HCT116 (cell line): ENCODE measurements at regions not wholly inside any gene's neighbourhood (a gene's known extent, or its start where the extent isn't known, plus 50 kb on each side); places are given as distances from the start of the nearest gene placed in this dataset.

Source experiments
- ATAC-seq: fragments of 200-7000 bp; cut with Tn5 transposase; 2 replicates; pipeline ENCODE4 v1.9.1; 2020; ENCODE audit warnings: mild to moderate bottlenecking, moderate library complexity
- BruUV-seq: library from RNA; stranded (reverse); fragments of 400-500 nt; replicated peaks from 2 replicates; lab custom pipeline; 2021; lab: Mats Ljungman, UMichigan
- CTCF ChIA-PET: fragments of 300-600 bp; sonication (Branson Sonifier 250); formaldehyde crosslinking; loops from one replicate; lab custom pipeline; 2021; ENCODE audit warnings: antibody characterized with exemption; lab: Charles Lee
- POLR2A ChIA-PET: fragments of 300-600, 350-600 bp; sonication (Branson Sonifier 250); formaldehyde crosslinking; loops from one replicate; lab custom pipeline; 2021; ENCODE audit warnings: antibody characterized with exemption; lab: Charles Lee
- RAD21 ChIA-PET, 2 experiments: fragments of 300-600 bp; sonication (Branson Sonifier 250); formaldehyde crosslinking; loops; one replicate each; lab custom pipeline; 2023; ENCODE audit warnings: low total read pairs in 2 of 2; ENCODE audit not compliant: uncharacterized antibody in 2 of 2, unreplicated experiment in 2 of 2, low non-redundant PET in 1 of 2; lab: Charles Lee
- DNase-seq: peaks from one replicate; pipeline ENCODE4 v3.0.0-alpha.2; 2010; ENCODE audit warnings: low read depth, low spot score
- H2AFZ ChIP-seq: fragments of 200-600 bp; shearing (Covaris generic), sonication (generic); 2 replicates; pipeline ENCODE4 v1.6.1; 2017; ENCODE audit warnings: low read depth, mixed run types, mixed read lengths, antibody characterized with exemption, low read length; ENCODE audit not compliant: poor library complexity, severe bottlenecking
- H3K27ac ChIP-seq: 2 replicates; pipeline ENCODE4 v1.5.1; 2012; ENCODE audit warnings: low read depth, low read length
- H3K27me3 ChIP-seq: fragments of 200-600 bp; sonication (generic); 2 replicates; pipeline ENCODE4 v1.6.1; 2016; ENCODE audit warnings: mixed run types, low read length, mixed read lengths; ENCODE audit not compliant: insufficient read depth
- H3K36me3 ChIP-seq, 2 experiments: fragments of 200-500 bp in 1 of 2; fragments of 200-600 bp in 1 of 2; sonication (Bioruptor generic) in 1 of 2; sonication (generic) in 1 of 2; 2 replicates each; pipeline versions ENCODE4 v1.5.1 to v1.6.1; 2014 to 2016; ENCODE audit warnings: low read length in 2 of 2, inconsistent platforms in 1 of 2, mixed read lengths in 1 of 2, mixed run types in 1 of 2; ENCODE audit not compliant: insufficient read depth in 2 of 2, control insufficient read depth in 1 of 2
- H3K4me1 ChIP-seq, 2 experiments: fragments of 200-600 bp in 1 of 2; sonication (generic) in 1 of 2; 2 replicates each; pipeline versions ENCODE4 v1.5.1 to v1.6.1; 2012 to 2017; ENCODE audit warnings: low read length in 2 of 2, inconsistent platforms in 1 of 2, mild to moderate bottlenecking in 1 of 2, mixed read lengths in 1 of 2, mixed run types in 1 of 2, moderate library complexity in 1 of 2; ENCODE audit not compliant: insufficient read depth in 2 of 2, control insufficient read depth in 1 of 2
- H3K4me2 ChIP-seq: fragments of 200-600 bp; sonication (generic); 2 replicates; pipeline ENCODE4 v1.6.1; 2017; ENCODE audit warnings: mixed run types, low read length, mixed read lengths
- H3K4me3 ChIP-seq, 2 experiments: fragments of 200-600 bp in 1 of 2; sonication (generic) in 1 of 2; replicated peaks in 1 of 2; 2 replicates each; pipeline ENCODE4 v1.5.1; 2011 to 2016; ENCODE audit warnings: low read length in 2 of 2, control low read depth in 1 of 2, low read depth in 1 of 2, mild to moderate bottlenecking in 1 of 2, mixed read lengths in 1 of 2, mixed run types in 1 of 2
- H3K79me2 ChIP-seq: fragments of 200-600 bp; sonication (generic); 2 replicates; pipeline ENCODE4 v1.6.1; 2017; ENCODE audit warnings: mild to moderate bottlenecking, mixed run types, low read length, moderate library complexity, mixed read lengths; ENCODE audit not compliant: insufficient read depth
- H3K9ac ChIP-seq: fragments of 200-600 bp; sonication (generic); 2 replicates; pipeline ENCODE4 v1.6.1; 2016; ENCODE audit warnings: low read length, mixed read lengths
- H3K9me2 ChIP-seq: fragments of 200-600 bp; sonication (generic), shearing (Covaris generic); 2 replicates; pipeline ENCODE4 v1.6.1; 2017; ENCODE audit warnings: mixed run types, mild to moderate bottlenecking, moderate library complexity; ENCODE audit not compliant: insufficient read depth
- H3K9me3 ChIP-seq, 2 experiments: fragments of 200-500 bp in 1 of 2; fragments of 200-600 bp in 1 of 2; sonication (Bioruptor generic) in 1 of 2; sonication (generic) in 1 of 2; 2 replicates each; pipeline ENCODE4 v1.6.1; 2014 to 2017; ENCODE audit warnings: low read length in 2 of 2, mixed read lengths in 2 of 2, inconsistent platforms in 1 of 2, low read depth in 1 of 2, mild to moderate bottlenecking in 1 of 2, mixed run types in 1 of 2, moderate library complexity in 1 of 2; ENCODE audit not compliant: control insufficient read depth in 1 of 2, insufficient read depth in 1 of 2
- H4K20me1 ChIP-seq: fragments of 200-600 bp; sonication (generic), shearing (Covaris generic); 2 replicates; pipeline ENCODE4 v1.6.1; 2017; ENCODE audit warnings: mixed run types, mild to moderate bottlenecking, moderate library complexity; ENCODE audit not compliant: insufficient read depth
- CBX3 ChIP-seq: IDR thresholded peaks from 2 replicates; pipeline ENCODE4 v1.6.1; 2012; ENCODE audit warnings: low read depth
- CEBPB ChIP-seq: IDR thresholded peaks from 2 replicates; pipeline ENCODE4 v1.6.1; 2012; ENCODE audit warnings: low read depth
- ELF1 ChIP-seq: IDR thresholded peaks from 2 replicates; pipeline ENCODE4 v1.6.1; 2012; ENCODE audit warnings: low read depth, borderline replicate concordance
- EZH2 ChIP-seq: fragments of 200-600 bp; sonication (generic); IDR thresholded peaks from 2 replicates; pipeline ENCODE4 v1.6.1; 2017; ENCODE audit warnings: antibody characterized with exemption, mixed run types
- EZH2phosphoT487 ChIP-seq: fragments of 200-600 bp; IDR thresholded peaks from 2 replicates; pipeline ENCODE4 v1.6.1; 2018; ENCODE audit warnings: antibody characterized with exemption, borderline replicate concordance
- FOSL1 ChIP-seq: IDR thresholded peaks from 2 replicates; pipeline ENCODE4 v1.6.1; 2012; ENCODE audit warnings: low read depth
- JUND ChIP-seq: IDR thresholded peaks from 2 replicates; pipeline ENCODE4 v1.6.1; 2012
- POLR2AphosphoS5 ChIP-seq: IDR thresholded peaks from 2 replicates; pipeline ENCODE4 v1.6.1; 2011; ENCODE audit warnings: mild to moderate bottlenecking, low read depth, low read length, moderate library complexity
- RAD21 ChIP-seq: IDR thresholded peaks from 2 replicates; pipeline ENCODE4 v1.6.1; 2012; ENCODE audit warnings: low read depth, mild to moderate bottlenecking
- SIN3A ChIP-seq: IDR thresholded peaks from 2 replicates; pipeline ENCODE4 v1.6.1; 2012; ENCODE audit warnings: low read depth
- SP1 ChIP-seq: IDR thresholded peaks from 2 replicates; pipeline ENCODE4 v1.6.1; 2012; ENCODE audit warnings: low read depth
- TCF7L2 ChIP-seq: IDR thresholded peaks from 2 replicates; pipeline ENCODE4 v1.7.0; 2011; ENCODE audit warnings: borderline replicate concordance, inconsistent platforms; ENCODE audit not compliant: insufficient read depth, insufficient read length; ENCODE audit errors: extremely low read depth
- YY1 ChIP-seq: IDR thresholded peaks from 2 replicates; pipeline ENCODE4 v1.6.1; 2011; ENCODE audit warnings: low read length, low read depth, moderate library complexity, mild to moderate bottlenecking; ENCODE audit not compliant: insufficient replicate concordance; ENCODE audit errors: extremely low read depth
- ZNF274 ChIP-seq: fragments of 200-500 bp; sonication (Bioruptor generic); IDR thresholded peaks from 2 replicates; pipeline ENCODE4 v1.6.1; 2014; ENCODE audit warnings: mild to moderate bottlenecking, low read depth, low read length, inconsistent platforms
- intact Hi-C: fragments of 100-400 bp; cut with micrococcal nuclease; formaldehyde crosslinking; loops from 2 replicates; pipeline ENCODE4 v1.10.0; 2022
- TF ChIP-seq, protein P1 (sequence below): IDR thresholded peaks from 2 replicates; pipeline ENCODE4 v1.6.1; 2011; ENCODE audit warnings: mild to moderate bottlenecking, low read length, moderate library complexity; ENCODE audit not compliant: insufficient replicate concordance; ENCODE audit errors: extremely low read depth
- TF ChIP-seq, protein P2 (sequence below): IDR thresholded peaks from 2 replicates; pipeline ENCODE4 v1.6.1; 2012
- TF ChIP-seq, protein P3 (sequence below): IDR thresholded peaks from 2 replicates; pipeline ENCODE4 v1.6.1; 2012; ENCODE audit warnings: low read depth
- TF ChIP-seq, protein P4 (sequence below): IDR thresholded peaks from 2 replicates; pipeline ENCODE4 v1.6.1; 2012
- TF ChIP-seq, protein P5 (sequence below), 3 experiments: fragments of 200-600 bp in 1 of 3; sonication (generic) in 1 of 3; IDR thresholded peaks in 2 of 3; conservative IDR thresholded peaks in 1 of 3; 2 replicates each; pipeline ENCODE4 v1.5.1; 2012 to 2017; ENCODE audit warnings: low read depth in 2 of 3, low read length in 2 of 3, antibody characterized with exemption in 1 of 3, borderline replicate concordance in 1 of 3, control low read depth in 1 of 3, mild to moderate bottlenecking in 1 of 3, mixed read lengths in 1 of 3, mixed run types in 1 of 3, moderate library complexity in 1 of 3; ENCODE audit not compliant: insufficient read depth in 1 of 3

DNA sequence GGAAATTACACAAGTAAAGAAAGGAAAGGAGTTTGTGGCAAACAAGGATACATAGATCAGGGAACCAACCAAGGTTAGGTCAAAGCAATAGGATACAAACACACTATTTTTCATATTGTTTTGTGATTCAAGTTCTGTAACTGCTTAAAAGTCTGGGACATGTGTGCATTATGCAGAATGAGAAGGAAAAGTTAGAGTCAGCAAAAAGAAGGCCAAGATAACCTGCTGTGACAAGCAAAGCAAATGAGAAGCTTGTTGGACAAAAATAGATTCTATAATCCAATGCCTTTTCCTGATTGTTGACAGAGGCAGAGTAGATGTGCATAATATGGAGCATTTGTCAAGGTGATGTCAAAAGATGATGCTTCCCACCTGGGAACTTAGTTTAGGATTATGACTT lies 556.0 kb upstream of the CXADR start (continued):
- TF ChIP-seq, protein P1, sequence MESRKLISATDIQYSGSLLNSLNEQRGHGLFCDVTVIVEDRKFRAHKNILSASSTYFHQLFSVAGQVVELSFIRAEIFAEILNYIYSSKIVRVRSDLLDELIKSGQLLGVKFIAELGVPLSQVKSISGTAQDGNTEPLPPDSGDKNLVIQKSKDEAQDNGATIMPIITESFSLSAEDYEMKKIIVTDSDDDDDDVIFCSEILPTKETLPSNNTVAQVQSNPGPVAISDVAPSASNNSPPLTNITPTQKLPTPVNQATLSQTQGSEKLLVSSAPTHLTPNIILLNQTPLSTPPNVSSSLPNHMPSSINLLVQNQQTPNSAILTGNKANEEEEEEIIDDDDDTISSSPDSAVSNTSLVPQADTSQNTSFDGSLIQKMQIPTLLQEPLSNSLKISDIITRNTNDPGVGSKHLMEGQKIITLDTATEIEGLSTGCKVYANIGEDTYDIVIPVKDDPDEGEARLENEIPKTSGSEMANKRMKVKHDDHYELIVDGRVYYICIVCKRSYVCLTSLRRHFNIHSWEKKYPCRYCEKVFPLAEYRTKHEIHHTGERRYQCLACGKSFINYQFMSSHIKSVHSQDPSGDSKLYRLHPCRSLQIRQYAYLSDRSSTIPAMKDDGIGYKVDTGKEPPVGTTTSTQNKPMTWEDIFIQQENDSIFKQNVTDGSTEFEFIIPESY: no peak
- no peak for TF ChIP-seq FOSL1
- TF ChIP-seq RAD21: no peak
- no peak for TF ChIP-seq POLR2AphosphoS5

DNA sequence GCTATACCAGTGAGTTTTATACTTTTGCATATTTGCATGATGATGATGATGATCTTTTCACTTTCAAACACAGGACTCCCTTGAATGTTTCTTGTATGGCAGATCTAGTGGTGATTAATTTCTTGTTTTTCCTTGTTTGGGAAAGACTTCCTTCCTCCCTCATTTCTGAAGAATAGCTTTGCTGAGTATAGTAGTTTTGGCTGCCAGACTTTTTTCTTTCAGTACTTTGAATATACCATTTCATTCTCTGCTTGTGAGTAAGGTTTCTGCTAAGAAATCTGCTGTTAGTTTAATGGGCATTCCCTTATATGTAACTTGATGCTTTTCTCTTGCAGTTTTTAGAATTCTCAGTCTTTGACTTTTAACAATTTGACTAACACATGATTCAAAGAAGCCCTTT lies 547.4 kb upstream of the CXADR start:
- no peaks in the 10 kb centered on the region for H3K27me3 ChIP-seq
- H3K4me1 ChIP-seq: no peaks in the 10 kb centered on the region
- no peak overlapping the region for H3K4me3 ChIP-seq
- H3K9ac ChIP-seq: no peak overlapping the region
- no peaks in the 10 kb centered on the region for H4K20me1 ChIP-seq
- RAD21 ChIA-PET: no interaction called here
- no peak overlapping the region for H3K4me2 ChIP-seq
- H3K79me2 ChIP-seq: no peaks in the 10 kb centered on the region
- DNase-seq (no peak), ATAC-seq (no peak)
- no peak overlapping the region for H3K27ac ChIP-seq
- CTCF ChIA-PET: no interaction called here
- intact Hi-C loops: no loop called here
- peaks cover 15 to 28% of the 10 kb centered on the region in 2 experiments; a peak in 3 of 4 replicates for H3K9me3 ChIP-seq
- no peaks in the 10 kb centered on the region for H3K9me2 ChIP-seq
- BruUV-seq: no TSS peak
- POLR2A ChIA-PET: no interaction called here
- no peak overlapping the region for H2AFZ ChIP-seq
- no peaks in the 10 kb centered on the region for H3K36me3 ChIP-seq
- TF ChIP-seq FOSL1 (no peak), EZH2 (no peak), ELF1 (no peak), YY1 (no peak), CBX3 (no peak), RAD21 (no peak), EZH2phosphoT487 (no peak), SIN3A (no peak), JUND (no peak), SP1 (no peak), TCF7L2 (no peak), POLR2AphosphoS5 (no peak), CEBPB (no peak), ZNF274 (no peak)
- TF ChIP-seq, protein P2, sequence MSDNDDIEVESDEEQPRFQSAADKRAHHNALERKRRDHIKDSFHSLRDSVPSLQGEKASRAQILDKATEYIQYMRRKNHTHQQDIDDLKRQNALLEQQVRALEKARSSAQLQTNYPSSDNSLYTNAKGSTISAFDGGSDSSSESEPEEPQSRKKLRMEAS: no peak
- TF ChIP-seq, protein P3, sequence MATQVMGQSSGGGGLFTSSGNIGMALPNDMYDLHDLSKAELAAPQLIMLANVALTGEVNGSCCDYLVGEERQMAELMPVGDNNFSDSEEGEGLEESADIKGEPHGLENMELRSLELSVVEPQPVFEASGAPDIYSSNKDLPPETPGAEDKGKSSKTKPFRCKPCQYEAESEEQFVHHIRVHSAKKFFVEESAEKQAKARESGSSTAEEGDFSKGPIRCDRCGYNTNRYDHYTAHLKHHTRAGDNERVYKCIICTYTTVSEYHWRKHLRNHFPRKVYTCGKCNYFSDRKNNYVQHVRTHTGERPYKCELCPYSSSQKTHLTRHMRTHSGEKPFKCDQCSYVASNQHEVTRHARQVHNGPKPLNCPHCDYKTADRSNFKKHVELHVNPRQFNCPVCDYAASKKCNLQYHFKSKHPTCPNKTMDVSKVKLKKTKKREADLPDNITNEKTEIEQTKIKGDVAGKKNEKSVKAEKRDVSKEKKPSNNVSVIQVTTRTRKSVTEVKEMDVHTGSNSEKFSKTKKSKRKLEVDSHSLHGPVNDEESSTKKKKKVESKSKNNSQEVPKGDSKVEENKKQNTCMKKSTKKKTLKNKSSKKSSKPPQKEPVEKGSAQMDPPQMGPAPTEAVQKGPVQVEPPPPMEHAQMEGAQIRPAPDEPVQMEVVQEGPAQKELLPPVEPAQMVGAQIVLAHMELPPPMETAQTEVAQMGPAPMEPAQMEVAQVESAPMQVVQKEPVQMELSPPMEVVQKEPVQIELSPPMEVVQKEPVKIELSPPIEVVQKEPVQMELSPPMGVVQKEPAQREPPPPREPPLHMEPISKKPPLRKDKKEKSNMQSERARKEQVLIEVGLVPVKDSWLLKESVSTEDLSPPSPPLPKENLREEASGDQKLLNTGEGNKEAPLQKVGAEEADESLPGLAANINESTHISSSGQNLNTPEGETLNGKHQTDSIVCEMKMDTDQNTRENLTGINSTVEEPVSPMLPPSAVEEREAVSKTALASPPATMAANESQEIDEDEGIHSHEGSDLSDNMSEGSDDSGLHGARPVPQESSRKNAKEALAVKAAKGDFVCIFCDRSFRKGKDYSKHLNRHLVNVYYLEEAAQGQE: no peak
- TF ChIP-seq, protein P4, sequence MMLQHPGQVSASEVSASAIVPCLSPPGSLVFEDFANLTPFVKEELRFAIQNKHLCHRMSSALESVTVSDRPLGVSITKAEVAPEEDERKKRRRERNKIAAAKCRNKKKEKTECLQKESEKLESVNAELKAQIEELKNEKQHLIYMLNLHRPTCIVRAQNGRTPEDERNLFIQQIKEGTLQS: no peak
- TF ChIP-seq, protein P5, sequence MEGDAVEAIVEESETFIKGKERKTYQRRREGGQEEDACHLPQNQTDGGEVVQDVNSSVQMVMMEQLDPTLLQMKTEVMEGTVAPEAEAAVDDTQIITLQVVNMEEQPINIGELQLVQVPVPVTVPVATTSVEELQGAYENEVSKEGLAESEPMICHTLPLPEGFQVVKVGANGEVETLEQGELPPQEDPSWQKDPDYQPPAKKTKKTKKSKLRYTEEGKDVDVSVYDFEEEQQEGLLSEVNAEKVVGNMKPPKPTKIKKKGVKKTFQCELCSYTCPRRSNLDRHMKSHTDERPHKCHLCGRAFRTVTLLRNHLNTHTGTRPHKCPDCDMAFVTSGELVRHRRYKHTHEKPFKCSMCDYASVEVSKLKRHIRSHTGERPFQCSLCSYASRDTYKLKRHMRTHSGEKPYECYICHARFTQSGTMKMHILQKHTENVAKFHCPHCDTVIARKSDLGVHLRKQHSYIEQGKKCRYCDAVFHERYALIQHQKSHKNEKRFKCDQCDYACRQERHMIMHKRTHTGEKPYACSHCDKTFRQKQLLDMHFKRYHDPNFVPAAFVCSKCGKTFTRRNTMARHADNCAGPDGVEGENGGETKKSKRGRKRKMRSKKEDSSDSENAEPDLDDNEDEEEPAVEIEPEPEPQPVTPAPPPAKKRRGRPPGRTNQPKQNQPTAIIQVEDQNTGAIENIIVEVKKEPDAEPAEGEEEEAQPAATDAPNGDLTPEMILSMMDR (IDR thresholded peaks at IDR 0.05 in 2 of 3, conservative IDR thresholded peaks at IDR 0.05 in 1 of 3; ENCODE audit: borderline replicate concordance in 1 of 3, insufficient read depth in 1 of 3, low read depth in 2 of 3, low read length in 2 of 3): no peak
